ENCODE measurements at regions not wholly inside any gene's neighbourhood (a gene's known extent, or its start where the extent isn't known, plus 50 kb on each side); places are given as distances from the start of the nearest gene placed in this dataset.
"Not testable (repeated sequence)": the region's sequence is repeated elsewhere in the genome, so short reads cannot be mapped to it uniquely, and the experiment has no call there.

GRCh38 chr13:82010780-82011179, 1669.9 kb upstream of the SPRY2 start:
- no peak for DNase-seq (ENCODE audit: low read depth in 2 of 2)

GRCh38 chr13:82002710-82003109, 1661.8 kb upstream of the SPRY2 start:
- no peak for DNase-seq (ENCODE audit: low read depth in 2 of 2)

- no peak for DNase-seq (ENCODE audit: low read depth in 2 of 2)
Observed at GRCh38 chr13:81995316-81995715, 1654.4 kb upstream of the SPRY2 start.

GRCh38 chr13:81990652-81991051, 1649.7 kb upstream of the SPRY2 start:
- no peak for DNase-seq (ENCODE audit: low read depth in 2 of 2)

- DNase-seq (ENCODE audit: low read depth in 2 of 2): no peak
Observed at GRCh38 chr13:81988567-81988966, 1647.6 kb upstream of the SPRY2 start.

- DNase-seq (ENCODE audit: low read depth in 2 of 2): no peak
Observed at GRCh38 chr13:81987677-81988357, 1646.9 kb upstream of the SPRY2 start.

- DNase-seq (ENCODE audit: low read depth in 2 of 2): no peak
Observed at GRCh38 chr13:81987159-81987558, 1646.2 kb upstream of the SPRY2 start.

GRCh38 chr13:81986308-81986707, 1645.4 kb upstream of the SPRY2 start:
- no peak for DNase-seq (ENCODE audit: low read depth in 2 of 2)

GRCh38 chr13:81957121-81957520, 1616.2 kb upstream of the SPRY2 start:
- no peak for DNase-seq (ENCODE audit: low read depth in 2 of 2)

- no peak for DNase-seq (ENCODE audit: low read depth in 2 of 2)
Observed at GRCh38 chr13:81929988-81930387, 1589.1 kb upstream of the SPRY2 start.

GRCh38 chr13:81927347-81927746, 1586.4 kb upstream of the SPRY2 start:
- no peak for DNase-seq (ENCODE audit: low read depth in 2 of 2)

- no peak for DNase-seq (ENCODE audit: low read depth in 2 of 2)
Observed at GRCh38 chr13:81917810-81918209, 1576.9 kb upstream of the SPRY2 start.

GRCh38 chr13:81916461-81916860, 1575.5 kb upstream of the SPRY2 start:
- DNase-seq (ENCODE audit: low read depth in 2 of 2): no peak

GRCh38 chr13:81907787-81908372, 1567.0 kb upstream of the SPRY2 start:
- DNase-seq (ENCODE audit: low read depth in 2 of 2): no peak

GRCh38 chr13:81888855-81889254, 1547.9 kb upstream of the SPRY2 start:
- no peak for DNase-seq (ENCODE audit: low read depth in 2 of 2)

GRCh38 chr13:81874681-81875661, 1534.0 kb upstream of the SPRY2 start:
- DNase-seq (ENCODE audit: low read depth in 2 of 2): no peak

- DNase-seq (ENCODE audit: low read depth in 2 of 2): no peak
Observed at GRCh38 chr13:81874253-81874652, 1533.3 kb upstream of the SPRY2 start.

- DNase-seq (ENCODE audit: low read depth in 2 of 2): no peak
Observed at GRCh38 chr13:81872581-81872980, 1531.7 kb upstream of the SPRY2 start.

- DNase-seq (ENCODE audit: low read depth in 2 of 2): not testable (repeated sequence)
Observed at GRCh38 chr13:81871751-81872325, 1530.9 kb upstream of the SPRY2 start.

GRCh38 chr13:81848291-81848690, 1507.4 kb upstream of the SPRY2 start:
- no peak for DNase-seq (ENCODE audit: low read depth in 2 of 2)

- DNase-seq (ENCODE audit: low read depth in 2 of 2): no peak
Observed at GRCh38 chr13:81846771-81847170, 1505.8 kb upstream of the SPRY2 start.

GRCh38 chr13:81821259-81821658, 1480.3 kb upstream of the SPRY2 start:
- no peak for DNase-seq (ENCODE audit: low read depth in 2 of 2)
